ENCODE measurements at regions not wholly inside any gene's neighbourhood (a gene's known extent, or its start where the extent isn't known, plus 50 kb on each side); places are given as distances from the start of the nearest gene placed in this dataset.
"Not testable (repeated sequence)": the region's sequence is repeated elsewhere in the genome, so short reads cannot be mapped to it uniquely, and the experiment has no call there.

- no peaks in the 10 kb centered on the region for H3K36me3 ChIP-seq (ENCODE audit: control insufficient read depth, insufficient read depth, low read length)
- H3K4me3 ChIP-seq (ENCODE audit: insufficient read depth, low read depth, low read length, poor library complexity, severe bottlenecking): no peak overlapping the region
- H3K4me1 ChIP-seq (ENCODE audit: control insufficient read depth, insufficient read depth, low read length, poor library complexity, severe bottlenecking): no peaks in the 10 kb centered on the region
- H3K27me3 ChIP-seq (replicated peaks; ENCODE audit: control insufficient read depth, insufficient read depth, low read length, poor library complexity, severe bottlenecking): no peaks in the 10 kb centered on the region
- H3K27ac ChIP-seq (ENCODE audit: insufficient read depth, low read length, poor library complexity, severe bottlenecking): no peak overlapping the region
- no peaks in the 10 kb centered on the region for H3K9me3 ChIP-seq (ENCODE audit: control insufficient read depth, low read length)
- DNase-seq: no peak
These were observed 155.2 kb upstream of the EEF2KMT start for GRCh38 chr16:5252791-5253190.

DNA sequence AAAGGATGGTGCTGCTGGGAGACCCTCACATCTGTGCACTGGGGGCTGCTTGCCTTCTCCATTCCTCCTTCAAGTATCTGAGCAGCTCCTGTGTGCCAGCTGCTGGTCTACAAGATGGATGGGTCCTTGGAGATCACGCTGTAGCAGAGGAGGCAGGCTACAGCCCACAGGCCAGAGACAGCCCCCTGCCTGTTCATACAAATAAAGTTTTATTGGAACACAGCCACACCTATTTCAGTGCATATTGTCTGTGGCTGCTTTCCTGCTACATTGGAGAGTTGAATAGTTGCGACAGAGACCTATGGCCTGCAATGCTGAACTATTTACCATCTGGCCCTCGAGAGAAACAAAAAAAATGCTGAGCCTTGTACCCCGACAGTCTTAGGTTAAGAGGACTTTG is 149.8 kb upstream of the EEF2KMT start:
- H3K4me1 ChIP-seq (ENCODE audit: control insufficient read depth, insufficient read depth, low read length, poor library complexity, severe bottlenecking); H3K27me3 ChIP-seq (replicated peaks; ENCODE audit: control insufficient read depth, insufficient read depth, low read length, poor library complexity, severe bottlenecking); H3K9me3 ChIP-seq (ENCODE audit: control insufficient read depth, low read length); DNase-seq; H3K36me3 ChIP-seq (ENCODE audit: control insufficient read depth, insufficient read depth, low read length); H3K27ac ChIP-seq (ENCODE audit: insufficient read depth, low read length, poor library complexity, severe bottlenecking); H3K4me3 ChIP-seq (ENCODE audit: insufficient read depth, low read depth, low read length, poor library complexity, severe bottlenecking): not testable (repeated sequence)

DNA sequence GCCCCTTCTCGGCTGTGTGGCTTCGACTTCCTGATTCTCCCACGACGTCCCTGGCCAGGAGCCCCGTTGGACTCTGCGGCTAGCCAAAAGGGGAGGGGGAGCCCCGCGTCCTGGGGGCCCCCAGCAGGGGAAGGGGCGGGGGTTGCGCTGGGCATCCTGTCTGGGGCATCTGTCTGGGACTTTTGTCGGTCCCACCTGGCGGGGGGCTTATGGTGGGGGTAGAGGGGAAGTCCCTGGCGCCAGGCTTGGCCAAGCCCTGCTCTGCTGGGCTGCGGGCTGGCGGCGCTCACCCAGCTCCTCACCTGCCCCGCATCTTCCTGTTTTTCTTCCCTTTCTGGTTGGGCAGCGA is 142.7 kb upstream of the EEF2KMT start:
- H3K9me3 ChIP-seq (ENCODE audit: control insufficient read depth, low read length); H3K4me1 ChIP-seq (ENCODE audit: control insufficient read depth, insufficient read depth, low read length, poor library complexity, severe bottlenecking); DNase-seq; H3K36me3 ChIP-seq (ENCODE audit: control insufficient read depth, insufficient read depth, low read length); H3K27me3 ChIP-seq (replicated peaks; ENCODE audit: control insufficient read depth, insufficient read depth, low read length, poor library complexity, severe bottlenecking); H3K4me3 ChIP-seq (ENCODE audit: insufficient read depth, low read depth, low read length, poor library complexity, severe bottlenecking); H3K27ac ChIP-seq (ENCODE audit: insufficient read depth, low read length, poor library complexity, severe bottlenecking): not testable (repeated sequence)

DNA sequence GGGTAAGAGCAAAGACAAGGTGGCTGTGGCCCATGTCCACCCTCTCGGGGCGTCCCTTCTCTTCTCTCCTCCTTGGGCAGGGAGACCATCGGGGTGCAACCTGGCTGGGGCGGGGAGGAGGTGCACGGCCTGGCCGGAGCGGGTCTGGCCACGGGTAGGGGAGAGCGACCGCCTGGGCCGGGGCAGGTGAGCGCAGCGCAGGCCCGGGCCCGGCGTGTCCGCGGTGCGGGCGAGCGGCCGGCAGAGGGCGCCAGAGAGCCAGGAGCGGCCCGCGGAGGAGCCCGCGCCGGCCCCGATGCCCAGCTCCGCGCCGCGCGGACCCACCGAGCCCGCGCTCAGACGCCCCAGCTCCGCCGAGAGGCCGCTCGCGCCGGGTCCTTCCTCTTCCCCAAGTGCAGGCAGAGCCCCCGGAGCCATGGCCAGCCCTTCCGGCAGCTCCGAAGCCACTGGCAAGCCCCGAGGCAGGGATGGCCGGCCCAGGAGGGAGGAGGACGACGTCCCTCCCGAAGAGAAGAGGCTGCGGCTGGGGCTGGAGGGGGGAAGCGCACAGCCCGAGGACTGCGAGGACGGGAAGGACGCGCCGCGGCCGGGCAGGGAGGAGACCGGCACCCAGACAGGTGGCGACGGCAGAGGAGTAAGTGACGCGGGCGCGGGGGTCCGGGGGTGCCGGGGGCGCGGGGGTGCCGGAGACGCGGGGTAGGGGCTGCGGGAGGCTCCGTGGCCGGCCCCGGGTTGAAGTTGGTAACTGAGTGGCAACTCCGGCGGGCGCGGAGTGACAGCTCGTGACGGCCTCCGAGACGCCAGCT is 142.1 kb upstream of the EEF2KMT start:
- H3K4me3 ChIP-seq (ENCODE audit: insufficient read depth, low read depth, low read length, poor library complexity, severe bottlenecking); H3K9me3 ChIP-seq (ENCODE audit: control insufficient read depth, low read length); H3K4me1 ChIP-seq (ENCODE audit: control insufficient read depth, insufficient read depth, low read length, poor library complexity, severe bottlenecking); H3K27me3 ChIP-seq (replicated peaks; ENCODE audit: control insufficient read depth, insufficient read depth, low read length, poor library complexity, severe bottlenecking); H3K27ac ChIP-seq (ENCODE audit: insufficient read depth, low read length, poor library complexity, severe bottlenecking); H3K36me3 ChIP-seq (ENCODE audit: control insufficient read depth, insufficient read depth, low read length): not testable (repeated sequence)
- peak in 2 of 3 donors; percentile 2 to 12 for DNase-seq

GRCh38 chr16:5235119-5235518 is 137.5 kb upstream of the EEF2KMT start:
- no peak for DNase-seq
- Histone ChIP-seq H3K36me3 (ENCODE audit: control insufficient read depth, insufficient read depth, low read length) (no peaks in the 10 kb centered on the region), H3K9me3 (ENCODE audit: control insufficient read depth, low read length) (no peaks in the 10 kb centered on the region), H3K27me3 (replicated peaks; ENCODE audit: control insufficient read depth, insufficient read depth, low read length, poor library complexity, severe bottlenecking) (no peaks in the 10 kb centered on the region), H3K27ac (ENCODE audit: insufficient read depth, low read length, poor library complexity, severe bottlenecking) (no peak overlapping the region), H3K4me3 (ENCODE audit: insufficient read depth, low read depth, low read length, poor library complexity, severe bottlenecking) (no peak overlapping the region), H3K4me1 (ENCODE audit: control insufficient read depth, insufficient read depth, low read length, poor library complexity, severe bottlenecking) (peaks cover 3% of the 10 kb centered on the region)

DNA sequence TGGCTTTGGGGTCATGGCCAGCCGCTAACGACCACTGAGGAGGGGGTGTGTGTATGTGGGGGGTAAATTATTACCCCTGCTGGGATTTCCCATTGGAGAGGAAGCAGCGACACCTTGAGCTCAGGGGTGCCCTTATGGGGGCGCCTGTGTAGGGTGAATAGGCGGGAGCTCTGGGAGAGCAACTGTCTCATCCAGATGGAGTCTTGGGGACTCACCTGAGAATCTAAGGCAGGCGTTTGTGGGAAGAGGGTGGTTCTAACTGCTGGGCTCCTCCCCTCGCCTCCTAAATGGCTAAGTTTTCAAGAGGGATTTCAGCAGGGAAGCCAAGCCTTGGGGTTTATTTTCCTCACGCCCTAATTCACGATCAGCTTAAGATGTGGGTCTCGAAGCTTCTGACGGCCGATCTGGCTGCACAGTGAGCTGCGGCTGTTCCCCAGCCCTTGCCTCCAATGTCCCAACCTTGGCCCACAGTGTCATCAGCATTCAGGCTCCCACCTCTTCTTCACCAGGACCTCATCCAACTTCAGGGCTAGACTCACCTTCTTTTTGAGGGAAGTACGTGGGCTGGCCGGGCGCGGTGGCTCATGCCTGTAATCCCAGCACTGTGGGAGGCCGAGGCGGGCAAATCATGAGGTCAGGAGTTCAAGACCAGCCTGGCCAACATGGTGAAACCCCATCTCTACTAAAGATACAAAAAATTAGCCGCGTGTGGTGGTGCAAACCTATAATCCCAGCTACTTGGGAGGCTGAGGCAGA is 136.9 kb upstream of the EEF2KMT start:
- DNase-seq: no peak
- Histone ChIP-seq H3K27ac (ENCODE audit: insufficient read depth, low read length, poor library complexity, severe bottlenecking) (no peak overlapping the region), H3K36me3 (ENCODE audit: control insufficient read depth, insufficient read depth, low read length) (no peaks in the 10 kb centered on the region), H3K27me3 (replicated peaks; ENCODE audit: control insufficient read depth, insufficient read depth, low read length, poor library complexity, severe bottlenecking) (no peaks in the 10 kb centered on the region), H3K4me3 (ENCODE audit: insufficient read depth, low read depth, low read length, poor library complexity, severe bottlenecking) (no peak overlapping the region), H3K9me3 (ENCODE audit: control insufficient read depth, low read length) (no peaks in the 10 kb centered on the region), H3K4me1 (ENCODE audit: control insufficient read depth, insufficient read depth, low read length, poor library complexity, severe bottlenecking) (no peaks in the 10 kb centered on the region)

DNA sequence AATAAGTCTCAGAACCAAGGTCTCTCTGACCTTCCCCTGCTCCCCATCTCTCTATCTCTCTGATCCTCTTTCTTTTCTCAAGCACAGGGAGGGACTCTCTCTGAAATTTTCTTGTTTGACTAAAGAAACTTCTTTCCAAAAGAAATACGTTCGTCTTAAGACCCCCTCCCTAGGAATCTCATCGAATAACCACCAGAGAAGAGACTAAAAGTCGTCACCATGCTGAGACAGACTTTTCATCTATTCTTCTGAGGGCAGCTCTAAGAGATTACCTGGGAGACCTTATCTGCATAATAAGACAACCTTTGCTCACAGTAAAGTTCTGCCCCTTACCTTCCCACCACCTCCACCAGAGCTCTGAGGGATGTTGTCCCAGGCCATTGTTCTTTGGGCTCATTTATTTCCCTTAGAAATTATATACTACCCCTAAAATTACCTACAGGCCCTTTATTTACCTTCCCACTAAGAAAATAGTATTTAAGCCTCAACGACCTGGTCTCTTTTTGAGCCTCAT is 133.7 kb upstream of the EEF2KMT start:
- H3K9me3 ChIP-seq (ENCODE audit: control insufficient read depth, low read length): no peaks in the 10 kb centered on the region

GRCh38 chr16:5228369-5228768 is 130.8 kb upstream of the EEF2KMT start:
- Histone ChIP-seq H3K4me3 (ENCODE audit: insufficient read depth, low read depth, low read length, poor library complexity, severe bottlenecking) (no peak overlapping the region), H3K4me1 (ENCODE audit: control insufficient read depth, insufficient read depth, low read length, poor library complexity, severe bottlenecking) (no peaks in the 10 kb centered on the region), H3K9me3 (ENCODE audit: control insufficient read depth, low read length) (no peaks in the 10 kb centered on the region), H3K27me3 (replicated peaks; ENCODE audit: control insufficient read depth, insufficient read depth, low read length, poor library complexity, severe bottlenecking) (no peaks in the 10 kb centered on the region), H3K36me3 (ENCODE audit: control insufficient read depth, insufficient read depth, low read length) (no peaks in the 10 kb centered on the region), H3K27ac (ENCODE audit: insufficient read depth, low read length, poor library complexity, severe bottlenecking) (no peak overlapping the region)
- DNase-seq: no peak

More for the DNA sequence above, 133.7 kb upstream of the EEF2KMT start:
- Histone ChIP-seq H3K36me3 (ENCODE audit: control insufficient read depth, insufficient read depth, low read length) (no peaks in the 10 kb centered on the region), H3K4me1 (ENCODE audit: control insufficient read depth, insufficient read depth, low read length, poor library complexity, severe bottlenecking) (no peaks in the 10 kb centered on the region), H3K27me3 (replicated peaks; ENCODE audit: control insufficient read depth, insufficient read depth, low read length, poor library complexity, severe bottlenecking) (no peaks in the 10 kb centered on the region), H3K4me3 (ENCODE audit: insufficient read depth, low read depth, low read length, poor library complexity, severe bottlenecking) (no peak overlapping the region), H3K27ac (ENCODE audit: insufficient read depth, low read length, poor library complexity, severe bottlenecking) (no peak overlapping the region)
- no peak for DNase-seq

DNA sequence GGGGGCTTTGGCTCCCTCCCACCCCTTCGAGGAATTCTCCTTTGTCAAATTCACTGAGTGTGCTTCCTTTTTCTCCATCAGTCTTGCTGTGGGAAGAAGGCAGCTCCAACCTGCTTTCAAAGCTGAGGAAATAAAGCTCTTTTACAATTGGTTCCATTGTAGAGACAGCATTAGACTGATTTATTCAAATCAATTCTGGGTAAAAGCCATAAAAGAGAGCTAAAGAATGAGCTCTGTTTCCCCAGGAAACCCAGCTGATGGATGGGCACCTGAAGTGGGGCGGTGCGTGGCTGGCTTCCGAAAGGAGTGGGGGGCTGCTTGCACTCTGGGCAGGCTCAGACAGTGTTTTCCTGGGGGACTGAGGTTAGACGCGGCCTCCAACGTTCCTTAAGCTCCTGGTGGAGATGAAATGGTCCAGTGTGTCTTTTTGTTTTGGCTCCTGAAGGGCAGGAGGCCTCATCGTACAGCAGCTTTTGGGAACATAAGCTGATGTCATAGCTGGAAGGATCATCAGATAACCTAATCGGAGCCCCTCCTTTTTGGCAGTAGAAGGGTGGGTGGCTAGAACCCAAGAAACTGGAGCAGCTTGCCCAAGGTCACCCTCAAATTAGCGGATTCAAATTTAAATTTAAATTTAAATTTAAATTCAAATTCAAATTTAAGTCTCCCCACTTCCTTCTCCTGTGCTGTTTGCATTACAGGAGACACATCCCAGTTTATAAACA is 128.5 kb upstream of the EEF2KMT start:
- DNase-seq: no peak
- Histone ChIP-seq H3K36me3 (ENCODE audit: control insufficient read depth, insufficient read depth, low read length) (no peaks in the 10 kb centered on the region), H3K9me3 (ENCODE audit: control insufficient read depth, low read length) (no peaks in the 10 kb centered on the region), H3K4me3 (ENCODE audit: insufficient read depth, low read depth, low read length, poor library complexity, severe bottlenecking) (no peak overlapping the region), H3K4me1 (ENCODE audit: control insufficient read depth, insufficient read depth, low read length, poor library complexity, severe bottlenecking) (no peaks in the 10 kb centered on the region), H3K27ac (ENCODE audit: insufficient read depth, low read length, poor library complexity, severe bottlenecking) (no peak overlapping the region), H3K27me3 (replicated peaks; ENCODE audit: control insufficient read depth, insufficient read depth, low read length, poor library complexity, severe bottlenecking) (no peaks in the 10 kb centered on the region)

DNA sequence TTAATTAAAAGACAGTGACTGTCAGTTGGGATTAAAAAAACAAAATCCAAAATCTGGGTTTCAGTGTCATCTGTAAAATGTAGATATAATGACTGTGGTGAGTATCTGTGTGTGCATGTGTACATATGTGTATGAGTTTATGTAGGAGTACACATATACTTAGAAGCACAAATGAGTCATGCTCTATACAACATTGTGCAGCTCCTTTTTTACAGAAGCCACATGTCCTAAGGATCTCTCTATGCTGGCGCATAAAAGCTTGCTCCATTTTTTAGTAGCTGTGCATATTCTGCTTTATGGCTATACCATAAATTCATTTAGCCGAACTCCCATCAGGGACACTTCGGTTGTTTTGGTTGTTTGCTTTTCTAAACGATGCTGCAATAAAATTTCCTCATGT is 125.2 kb upstream of the EEF2KMT start:
- Histone ChIP-seq H3K36me3 (ENCODE audit: control insufficient read depth, insufficient read depth, low read length) (no peaks in the 10 kb centered on the region), H3K27me3 (replicated peaks; ENCODE audit: control insufficient read depth, insufficient read depth, low read length, poor library complexity, severe bottlenecking) (no peaks in the 10 kb centered on the region), H3K27ac (ENCODE audit: insufficient read depth, low read length, poor library complexity, severe bottlenecking) (no peak overlapping the region), H3K4me3 (ENCODE audit: insufficient read depth, low read depth, low read length, poor library complexity, severe bottlenecking) (no peak overlapping the region), H3K9me3 (ENCODE audit: control insufficient read depth, low read length) (no peaks in the 10 kb centered on the region), H3K4me1 (ENCODE audit: control insufficient read depth, insufficient read depth, low read length, poor library complexity, severe bottlenecking) (no peaks in the 10 kb centered on the region)
- no peak for DNase-seq

Measured in effector memory CD4-positive, alpha-beta T cell (primary cell).